GM19035 (cell line): ENCODE measurements at regions not wholly inside any gene's neighbourhood (a gene's known extent, or its start where the extent isn't known, plus 50 kb on each side); places are given as distances from the start of the nearest gene placed in this dataset.

Experiments
- ATAC-seq: cut with Tn5 transposase; IDR thresholded peaks from one replicate; pipeline ENCODE4 v1.9.1; 2021; ENCODE audit not compliant: unreplicated experiment

DNA sequence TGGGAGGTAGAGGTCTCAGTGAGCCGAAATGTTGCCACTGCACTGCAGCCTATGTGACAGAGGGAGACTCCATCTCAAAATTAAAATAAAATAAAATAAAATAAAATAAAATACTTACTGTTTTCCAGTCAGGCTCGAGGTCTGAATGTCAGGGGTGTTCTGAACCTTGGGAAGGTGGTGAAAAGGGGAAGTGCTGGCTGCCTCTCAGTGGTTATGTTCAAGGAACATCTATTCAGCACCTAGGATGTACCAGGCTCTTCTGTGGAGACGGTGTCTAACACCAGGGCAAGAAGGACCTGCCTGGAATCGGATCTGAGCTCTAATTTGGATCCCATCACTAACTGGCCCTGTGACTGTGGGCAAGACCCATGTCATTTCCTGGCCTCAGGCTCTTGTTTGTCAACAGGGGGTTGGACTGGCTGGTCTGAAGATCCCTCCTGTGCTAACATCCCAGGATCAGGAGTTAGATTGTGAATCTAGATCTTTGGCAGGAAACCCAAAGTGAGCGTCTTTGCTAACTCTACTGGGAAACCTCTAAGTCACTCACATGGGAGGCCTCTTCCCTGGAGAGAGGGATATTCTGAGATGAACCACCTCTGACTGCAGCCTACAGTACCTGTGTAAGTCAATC, 63.4 kb upstream of the SIRPG start:
- no peak for ATAC-seq

DNA sequence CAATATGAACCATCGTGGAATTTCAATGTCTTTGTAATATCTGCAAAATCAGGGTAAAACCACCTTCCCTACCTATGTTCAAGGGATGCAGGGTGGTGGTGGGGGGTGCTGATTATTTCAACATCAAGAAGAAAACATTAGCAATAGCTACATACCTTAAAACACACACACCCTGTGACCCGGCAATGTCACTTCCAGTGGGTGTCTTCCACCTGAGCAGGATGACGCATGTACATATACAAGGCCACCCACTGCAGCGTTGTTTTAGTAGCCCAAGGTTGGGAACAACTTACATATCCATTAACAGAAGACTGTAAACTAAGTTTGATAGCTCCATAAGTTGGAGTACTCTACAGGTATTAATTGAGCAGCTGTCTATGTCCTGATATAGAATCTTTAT, 62.6 kb upstream of the SIRPG start:
- no peak for ATAC-seq

DNA sequence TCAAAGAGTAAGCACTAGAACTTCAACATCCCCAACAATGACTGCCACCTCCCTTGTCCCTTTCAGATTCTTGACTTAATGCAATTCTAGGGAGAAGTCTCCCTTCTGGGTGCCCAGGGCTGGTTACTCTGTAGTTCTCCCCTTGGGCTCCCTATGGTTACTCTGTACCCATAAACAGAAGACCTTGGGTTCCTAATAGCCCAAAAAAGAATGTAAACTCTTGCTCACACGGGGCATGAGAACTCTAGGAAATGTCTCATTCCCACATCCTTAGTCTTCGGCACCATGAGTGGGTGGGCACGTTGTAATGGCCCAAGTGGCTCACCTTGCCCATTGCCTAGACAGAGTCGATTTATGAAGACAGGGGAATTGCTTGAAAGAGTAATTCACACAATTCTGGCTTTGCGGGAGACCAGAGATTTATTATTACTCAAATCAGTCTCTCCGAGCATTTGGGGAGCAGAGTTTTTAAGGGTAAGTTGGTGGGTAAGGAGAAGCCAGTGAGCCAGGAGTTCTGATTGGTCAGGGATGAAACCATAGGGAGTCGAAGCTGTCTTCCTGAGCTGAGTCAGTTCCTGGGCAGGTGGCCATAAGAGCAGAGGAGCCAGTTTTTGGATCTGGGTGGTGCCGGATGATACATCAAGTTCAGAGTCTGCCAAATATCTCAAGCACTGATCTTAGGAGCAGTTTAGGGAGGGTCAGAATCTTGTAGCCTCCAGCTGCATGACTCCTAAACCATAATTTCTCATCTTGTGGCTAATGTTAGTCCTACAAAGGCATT, 61.2 kb upstream of the SIRPG start:
- ATAC-seq = no peak

DNA sequence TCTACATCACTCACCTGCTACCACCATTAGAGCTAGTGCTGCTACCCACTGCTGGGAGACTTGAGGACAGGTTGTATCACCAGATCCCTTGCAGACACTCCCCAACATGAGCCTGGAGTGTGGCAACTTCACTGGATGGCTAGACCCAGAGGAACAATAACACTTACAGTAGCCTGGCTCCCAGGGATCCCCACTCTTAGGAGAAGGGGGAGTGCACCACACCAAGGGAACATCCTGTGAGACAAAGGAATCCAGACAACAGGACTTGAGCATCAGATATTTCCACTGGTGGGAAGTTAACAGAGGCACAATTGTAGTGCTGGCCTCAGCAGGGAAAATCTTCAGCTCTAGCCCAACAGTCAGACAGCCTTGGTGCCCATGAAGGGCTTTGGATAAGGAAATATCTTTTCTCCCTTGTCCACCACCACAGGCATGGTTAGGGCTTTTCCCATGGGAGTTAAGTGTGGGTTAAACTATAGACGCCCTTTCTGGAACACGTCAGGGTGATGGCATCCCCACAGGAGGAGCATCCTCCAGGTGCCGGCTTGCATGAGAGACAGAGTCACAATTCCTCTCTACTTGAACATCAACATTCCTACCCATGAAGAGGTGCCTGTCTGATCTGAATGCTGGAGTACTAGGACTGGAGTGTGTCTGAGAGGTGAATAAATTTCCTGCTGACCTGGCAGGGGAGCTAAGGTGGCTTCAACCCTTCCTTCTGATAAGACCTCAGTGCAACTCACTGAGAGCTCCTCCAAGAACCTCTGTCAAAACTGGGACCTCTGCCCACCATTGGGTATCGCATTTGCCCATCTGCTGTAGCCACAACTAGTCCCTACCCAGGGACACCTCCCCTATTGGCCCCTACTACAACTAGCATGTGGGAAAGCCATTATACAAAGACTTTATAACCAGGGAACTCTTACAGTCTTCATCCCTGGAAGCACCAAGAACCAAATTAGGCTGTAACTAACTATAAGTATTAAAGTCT, 55.4 kb upstream of the SIRPG start:
- ATAC-seq = no peak

DNA sequence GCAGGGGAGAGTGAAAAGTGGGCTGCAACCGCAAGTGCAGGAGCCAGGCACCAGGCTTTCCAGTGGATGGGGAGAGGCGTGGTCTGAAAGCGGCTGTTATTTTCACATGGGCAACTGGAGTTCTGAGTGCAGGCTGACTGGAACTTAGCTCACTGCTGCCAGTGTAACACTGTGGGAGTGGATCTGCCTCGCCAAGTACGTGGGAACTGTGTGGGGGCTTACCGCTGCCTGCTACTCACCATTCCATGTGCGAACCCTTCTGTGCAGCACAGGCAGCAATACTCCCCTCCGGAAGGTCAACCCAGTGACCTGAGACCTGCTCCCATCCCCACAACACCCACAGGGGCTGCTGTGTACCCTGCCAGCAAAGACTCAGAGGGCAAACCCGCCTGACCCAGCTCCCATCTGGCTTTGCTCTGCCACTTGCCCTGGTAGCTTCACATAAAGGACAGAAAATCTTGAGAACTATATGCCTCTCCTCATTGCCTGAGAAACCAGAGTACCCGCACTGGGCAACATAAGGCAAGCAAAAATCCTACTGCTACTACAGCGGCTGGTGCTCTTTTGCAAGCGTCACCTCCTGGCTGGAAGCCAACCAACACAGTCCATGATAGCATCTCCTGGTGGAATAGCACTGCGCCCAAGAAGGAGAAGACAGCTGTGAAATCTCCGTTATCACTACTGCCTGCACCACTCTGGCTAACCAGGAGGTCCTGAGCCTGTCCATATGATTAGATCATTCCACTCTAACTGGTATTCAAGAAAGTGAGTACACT, 54.4 kb upstream of the SIRPG start:
- no peak for ATAC-seq

DNA sequence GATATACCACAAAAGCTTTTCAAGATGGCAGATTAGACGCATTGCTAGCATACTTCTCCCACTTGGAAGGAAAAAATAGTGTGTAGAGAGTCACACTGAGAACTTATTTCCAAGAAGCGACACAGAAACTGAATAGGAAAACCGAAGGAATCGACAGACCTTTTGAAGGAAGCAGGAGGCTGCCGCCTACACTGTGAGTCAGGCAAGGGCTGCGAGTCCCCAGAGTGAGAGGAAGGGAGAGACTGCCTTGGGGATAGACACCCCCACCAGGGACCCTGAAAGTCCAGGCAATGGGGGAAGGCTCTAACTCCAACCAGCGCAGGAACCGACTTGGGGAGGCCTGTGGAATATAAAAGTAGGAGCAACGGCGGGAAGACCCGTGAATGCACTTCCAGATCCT, 53.7 kb upstream of the SIRPG start:
- ATAC-seq = no peak

DNA sequence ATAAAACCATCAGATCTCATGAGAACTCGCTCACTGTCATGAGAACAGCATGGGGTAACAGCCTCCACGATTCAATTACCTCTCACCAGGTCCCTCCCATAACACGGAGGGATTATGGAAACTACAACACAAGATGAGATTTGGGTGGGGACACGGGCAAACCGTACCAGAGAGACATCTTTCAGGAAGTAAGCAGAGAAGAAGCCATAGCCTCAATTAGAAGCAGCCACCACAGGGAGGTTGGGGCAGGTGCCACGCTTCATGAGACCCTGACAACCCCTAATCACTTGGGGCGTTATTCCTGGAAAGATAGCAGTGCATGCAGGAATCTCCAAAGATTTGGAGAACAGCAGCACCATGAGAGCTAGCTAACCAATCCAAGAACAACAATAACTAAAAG, 52.9 kb upstream of the SIRPG start:
- no peak for ATAC-seq

DNA sequence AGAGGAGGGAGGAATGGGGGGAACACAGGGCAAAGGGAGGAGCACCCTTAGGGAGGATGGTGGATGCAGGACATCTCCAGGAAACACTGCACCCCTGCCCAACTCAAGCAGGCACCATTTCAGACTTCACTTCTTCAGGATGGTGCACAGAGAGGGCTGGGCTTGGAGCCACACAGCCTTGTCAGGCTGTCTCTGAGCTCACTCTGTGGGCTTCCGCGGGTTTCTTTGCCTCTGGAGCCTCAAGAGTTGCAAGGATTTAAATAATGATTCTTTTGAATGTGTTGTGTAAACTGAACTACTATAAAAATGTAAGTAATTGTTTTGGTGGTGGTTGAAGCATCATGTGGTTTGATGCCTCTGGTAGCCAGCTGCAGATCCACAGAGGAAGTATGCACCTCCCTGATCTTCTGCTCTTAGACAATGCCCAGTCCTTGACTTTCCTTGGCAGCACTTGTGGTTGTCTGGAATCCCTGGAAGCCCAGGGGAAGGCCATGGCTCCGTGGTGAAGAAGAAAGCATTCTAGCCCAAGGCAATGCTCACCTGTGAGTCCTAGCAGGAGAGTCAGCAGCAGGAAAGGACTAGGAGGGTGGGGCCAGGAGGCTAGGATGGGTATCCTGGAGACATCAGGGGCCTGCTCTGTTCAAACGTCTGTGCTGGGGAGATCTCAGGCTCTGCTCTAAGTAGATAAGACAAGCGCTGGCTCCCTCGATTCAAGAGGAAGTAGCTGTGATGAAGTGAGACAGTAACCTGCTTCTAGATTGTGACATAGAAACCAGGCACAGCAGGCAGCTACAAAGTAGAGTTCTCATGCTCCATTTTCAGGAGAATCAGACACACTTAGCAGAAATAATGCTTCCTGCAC, 50.2 kb upstream of the SIRPG start:
- ATAC-seq = no peak
